HS-5 (cell line): ENCODE measurements at regions not wholly inside any gene's neighbourhood (a gene's known extent, or its start where the extent isn't known, plus 50 kb on each side); places are given as distances from the start of the nearest gene placed in this dataset.
A peak's percentile ranks its signal among the peaks of the same experiment; 100 is the strongest.

Experiments
- DNase-seq: peaks from one replicate; pipeline ENCODE4 v3.0.0-alpha.2; 2012; ENCODE audit warnings: low read depth

- DNase-seq = no peak
These were observed 51.9 kb upstream of the TMEM163 start for GRCh38 chr2:134770702-134771101.

DNA sequence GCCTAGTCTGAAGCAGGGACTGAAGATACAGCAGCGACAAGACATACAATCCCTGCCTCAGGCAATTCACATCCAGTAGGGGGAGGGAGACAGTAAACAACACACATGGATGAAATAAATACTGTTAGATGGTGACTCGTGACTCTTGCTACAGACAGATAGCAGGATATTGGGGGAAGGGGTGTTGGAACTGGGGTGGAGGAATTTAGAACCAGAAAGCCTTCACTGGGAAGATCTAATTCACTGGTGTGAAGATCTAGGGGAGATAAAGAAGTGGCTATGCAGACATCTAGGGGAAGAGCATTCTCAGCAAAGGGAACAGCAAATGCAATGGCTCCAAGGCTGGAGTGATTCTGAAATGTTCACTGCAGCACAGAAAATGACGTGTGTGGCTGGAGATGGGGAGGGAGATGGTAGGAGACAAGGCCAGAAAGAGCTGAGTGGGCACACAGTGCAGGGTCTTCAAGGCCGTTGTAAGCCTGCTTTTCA lies 52.6 kb upstream of the TMEM163 start:
- no peak for DNase-seq

DNA sequence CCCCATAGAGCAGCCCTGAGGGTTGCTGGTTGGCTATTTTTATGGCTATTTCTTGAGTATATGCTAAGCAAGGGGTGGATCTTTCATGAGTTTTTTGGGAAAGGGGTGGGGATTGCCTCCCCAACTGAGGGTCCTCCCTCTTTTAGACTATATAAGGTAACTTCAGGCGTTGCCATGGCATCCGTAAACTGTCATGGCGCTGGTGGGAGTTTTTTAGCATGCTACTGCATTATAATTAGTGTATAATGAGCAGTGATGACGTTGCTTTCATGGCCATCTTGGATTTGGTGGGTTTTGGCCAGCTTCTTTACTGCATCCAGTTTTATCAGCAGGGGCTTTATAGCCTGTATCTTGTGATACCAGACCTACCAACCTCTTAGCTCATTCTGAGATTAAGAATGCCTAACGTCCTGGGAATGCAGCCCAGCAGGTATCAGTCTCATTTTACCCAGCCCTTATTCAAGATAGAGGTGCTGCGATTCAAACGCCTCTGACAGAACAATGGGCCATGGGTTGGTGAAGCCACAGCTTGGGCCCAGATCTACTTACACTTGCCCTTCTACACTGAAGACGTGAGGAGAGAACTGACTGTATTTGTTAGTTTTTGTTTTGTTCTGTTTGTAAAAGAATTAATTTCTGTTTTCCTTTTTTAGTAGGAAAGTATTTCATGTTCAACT lies 53.8 kb upstream of the TMEM163 start:
- no peak for DNase-seq

DNA sequence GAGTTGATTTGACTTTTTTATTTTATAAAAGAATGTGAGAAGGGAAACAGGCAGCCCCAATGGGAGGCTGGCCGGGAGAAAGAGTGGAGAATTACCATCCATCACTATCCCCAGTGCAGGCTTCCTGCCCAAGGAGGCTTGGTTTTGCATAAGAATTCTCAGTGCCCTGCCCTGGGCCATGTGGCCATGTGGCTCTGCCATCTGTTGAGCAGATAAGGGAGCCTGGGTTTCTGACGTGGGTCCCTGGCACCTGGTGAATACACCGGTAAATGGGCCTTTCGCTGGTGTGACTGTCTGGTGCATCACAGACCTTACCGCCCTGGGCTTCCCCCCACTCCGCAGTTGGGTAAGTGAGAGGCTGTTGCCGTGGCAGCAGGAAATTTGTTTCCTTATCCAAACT lies 54.5 kb upstream of the TMEM163 start:
- no peak for DNase-seq

GRCh38 chr2:134773759-134774742 lies 55.3 kb upstream of the TMEM163 start:
- no peak for DNase-seq

GRCh38 chr2:134774786-134775641 lies 56.2 kb upstream of the TMEM163 start:
- peak; percentile 18 for DNase-seq

DNA sequence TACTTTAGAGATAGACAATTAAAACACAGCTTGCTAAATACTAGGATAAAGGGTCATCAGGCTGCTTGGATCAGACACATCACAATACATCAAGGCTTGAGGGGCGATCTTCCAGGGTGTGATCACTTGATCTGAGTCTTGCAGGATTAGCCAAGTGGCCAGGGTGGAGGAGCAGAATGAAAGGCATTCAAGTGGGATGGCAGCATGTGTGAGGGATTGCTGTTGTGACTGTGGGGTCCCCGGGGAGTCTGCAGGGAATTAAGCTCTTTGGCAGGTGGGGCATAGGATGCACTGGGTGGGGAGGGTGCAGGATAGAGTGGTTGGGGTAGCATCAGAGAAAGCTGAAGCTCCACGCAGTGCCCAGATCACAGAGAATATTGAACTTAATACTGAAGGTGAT lies 58.0 kb upstream of the TMEM163 start:
- no peak for DNase-seq

- no peak for DNase-seq
These were observed 58.8 kb upstream of the TMEM163 start for GRCh38 chr2:134777593-134777992.

DNA sequence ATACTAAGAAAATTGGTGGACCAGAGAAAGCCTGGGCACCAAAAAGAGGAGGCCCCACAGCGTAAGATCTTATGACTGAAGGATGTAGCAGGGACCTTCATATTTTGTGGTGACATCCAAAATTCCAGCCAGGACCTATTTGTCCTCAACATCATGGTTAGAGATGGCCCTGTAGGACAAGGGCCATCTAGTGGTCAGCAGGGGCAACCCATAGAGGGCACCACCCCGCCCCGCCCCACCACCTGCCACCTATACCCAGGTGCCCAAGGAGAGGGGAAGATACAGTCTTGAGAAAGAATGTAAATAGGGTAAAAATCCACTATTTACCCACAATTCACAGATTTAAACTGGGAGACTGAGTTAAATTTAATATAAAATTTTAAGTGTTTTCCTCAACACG lies 59.6 kb upstream of the TMEM163 start:
- DNase-seq = no peak

DNA sequence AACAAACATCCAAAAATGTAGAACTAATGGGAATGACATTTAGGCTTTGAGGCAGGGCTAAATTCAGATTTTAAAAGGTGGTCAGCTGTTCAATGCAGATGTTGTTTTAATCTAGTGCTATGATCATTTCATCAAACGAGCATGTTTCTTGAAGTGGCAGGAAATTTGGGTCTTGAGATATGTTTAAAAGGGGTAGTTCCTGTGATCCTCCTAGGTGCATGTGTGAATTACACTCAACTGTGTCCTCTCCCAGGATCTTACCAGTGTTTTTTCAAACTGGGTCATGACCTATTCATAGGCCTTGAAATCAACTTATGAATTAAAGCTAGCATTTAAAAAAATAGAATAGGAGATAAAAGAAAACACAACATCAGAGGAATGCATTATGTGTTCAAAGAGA lies 57.4 kb upstream of the ACMSD start:
- no peak for DNase-seq

GRCh38 chr2:134782107-134782506 lies 56.3 kb upstream of the ACMSD start:
- no peak for DNase-seq

- DNase-seq = peak; percentile 31
These were observed 55.6 kb upstream of the ACMSD start for GRCh38 chr2:134782792-134783191.

- DNase-seq = no peak
These were observed 54.5 kb upstream of the ACMSD start for GRCh38 chr2:134783912-134784311.

DNA sequence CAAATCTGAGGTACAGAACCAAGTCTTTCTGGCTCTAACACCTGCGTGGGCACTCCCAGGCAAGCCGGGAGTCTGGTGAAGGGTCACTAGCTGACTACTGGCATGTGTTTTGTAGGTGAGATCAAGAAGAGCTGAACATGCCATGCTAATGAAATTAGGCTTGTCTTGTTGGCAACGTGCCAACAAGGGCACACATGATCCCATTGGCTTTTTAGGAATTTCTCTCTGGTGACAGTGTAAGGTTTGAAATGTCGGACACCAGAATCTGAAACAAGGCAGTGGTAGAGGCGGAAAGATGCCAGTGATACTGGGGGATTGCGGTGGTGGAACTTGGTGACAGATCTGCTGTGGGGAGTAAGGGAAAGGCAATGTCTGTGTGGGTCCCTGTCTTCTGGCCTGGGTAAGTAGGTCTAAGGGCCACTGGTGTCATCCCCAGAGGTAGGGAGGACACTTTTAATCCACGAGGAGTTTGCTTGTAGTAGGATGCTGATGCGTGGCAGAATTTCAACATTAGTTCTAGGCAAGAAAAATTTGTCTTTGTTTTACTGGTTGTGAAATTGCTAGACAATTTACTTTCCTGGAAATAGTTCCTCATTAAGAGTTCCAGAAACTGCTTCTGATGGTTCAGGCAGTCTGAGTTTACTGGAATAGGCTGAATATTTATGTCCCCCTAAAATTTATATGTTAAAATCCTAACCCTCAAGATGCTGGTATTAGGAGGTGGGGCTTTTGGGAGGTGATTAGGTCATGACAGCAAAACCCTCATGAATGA lies 52.6 kb upstream of the ACMSD start:
- no peak for DNase-seq

- DNase-seq = no peak
These were observed 50.0 kb upstream of the ACMSD start for GRCh38 chr2:134788417-134788816.
